ENCODE measurements at regions not wholly inside any gene's neighbourhood (a gene's known extent, or its start where the extent isn't known, plus 50 kb on each side); places are given as distances from the start of the nearest gene placed in this dataset.

DNA sequence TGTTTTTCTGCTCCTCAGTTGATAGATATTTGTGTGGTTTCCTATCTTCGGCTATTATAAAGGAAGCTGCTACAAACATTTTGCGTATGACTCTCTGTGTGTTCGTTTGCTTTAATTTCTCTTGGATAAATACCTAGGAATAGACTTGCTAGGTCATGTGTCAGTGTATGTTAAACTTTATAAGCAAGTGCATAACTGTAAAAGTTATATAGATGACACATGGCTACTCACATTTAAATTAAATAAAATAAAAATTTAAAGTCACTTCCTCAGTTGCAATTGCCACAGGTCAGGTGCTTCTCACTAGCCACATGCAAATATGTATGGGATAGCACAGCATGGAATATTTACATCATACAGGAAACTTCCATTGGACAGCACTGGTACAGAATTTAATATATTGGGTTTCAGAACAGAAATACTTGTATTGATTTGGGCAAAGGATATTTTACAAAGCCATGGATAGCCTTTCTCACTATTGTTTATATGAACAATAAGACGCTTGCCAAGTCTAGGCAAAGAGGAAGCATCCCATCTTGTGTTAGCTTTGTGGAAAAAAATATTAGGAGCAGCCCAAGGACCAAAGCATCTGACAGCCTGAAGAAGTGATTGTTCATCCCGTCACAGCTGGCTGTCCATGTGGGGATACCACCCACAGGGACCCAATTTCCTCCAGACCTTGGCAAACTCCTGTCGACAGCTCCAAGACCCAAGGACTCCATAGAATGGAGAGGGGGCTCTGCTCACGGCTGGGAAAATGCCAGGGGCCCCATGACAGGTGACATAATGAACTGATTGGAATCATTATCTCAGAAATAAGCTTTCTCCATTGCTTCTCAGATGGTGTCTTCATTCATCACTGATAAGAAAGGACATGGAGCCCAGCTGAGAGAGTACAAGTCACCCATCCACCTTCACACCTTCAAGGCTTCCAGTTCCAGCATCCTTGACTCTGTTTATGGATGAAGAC is 196.7 kb downstream of the SH3BP4 start:
- FAIRE-seq (no peak), DNase-seq (ENCODE audit: insufficient read length, low spot score) (no peak)
- TF ChIP-seq TAF1 (IDR thresholded peaks at IDR 0.05; ENCODE audit: low read depth, low read length) = no peak
- TF ChIP-seq POLR2A (IDR thresholded peaks at IDR 0.05; ENCODE audit: low read depth, low read length) = no peak
- TF ChIP-seq POU2F2 (IDR thresholded peaks at IDR 0.05; ENCODE audit: low read depth, low read length) = no peak
- TF ChIP-seq PAX5 (IDR thresholded peaks at IDR 0.05; ENCODE audit: insufficient read depth, low read length, severe bottlenecking) = no peak

DNA sequence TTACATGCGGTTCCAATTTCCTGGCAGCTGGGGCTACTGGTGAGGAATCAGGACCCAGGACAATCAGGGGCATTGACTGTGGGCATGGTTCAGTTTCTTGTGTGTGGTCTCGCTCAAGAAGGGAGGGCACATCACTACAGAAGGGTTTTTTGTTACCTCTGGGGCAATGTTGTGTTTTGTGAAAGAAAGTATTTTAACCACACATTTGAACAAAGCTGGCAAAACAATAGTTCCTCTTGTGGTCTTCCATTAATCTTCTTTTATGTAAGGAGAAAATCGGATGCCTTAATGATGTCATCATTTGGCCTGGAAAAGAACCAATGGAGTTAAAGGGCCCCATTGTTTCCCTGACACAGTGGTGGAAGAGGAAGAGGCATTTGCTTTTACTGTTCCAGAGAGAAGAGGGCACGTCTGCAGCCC is 197.4 kb downstream of the SH3BP4 start:
- TF ChIP-seq POU2F2 (IDR thresholded peaks at IDR 0.05; ENCODE audit: low read depth, low read length) (no peak), POLR2AphosphoS5 (IDR thresholded peaks at IDR 0.05; ENCODE audit: low read depth, low read length) (no peak), POLR2A (IDR thresholded peaks at IDR 0.05; ENCODE audit: low read depth, low read length) (no peak), PAX5 (IDR thresholded peaks at IDR 0.05; ENCODE audit: insufficient read depth, low read length, severe bottlenecking) (no peak), SPI1 (IDR thresholded peaks at IDR 0.05; ENCODE audit: low read depth, low read length) (no peak), TAF1 (IDR thresholded peaks at IDR 0.05; ENCODE audit: low read depth, low read length) (no peak)
- no peak for DNase-seq (ENCODE audit: insufficient read length, low spot score)
- FAIRE-seq = no peak

DNA sequence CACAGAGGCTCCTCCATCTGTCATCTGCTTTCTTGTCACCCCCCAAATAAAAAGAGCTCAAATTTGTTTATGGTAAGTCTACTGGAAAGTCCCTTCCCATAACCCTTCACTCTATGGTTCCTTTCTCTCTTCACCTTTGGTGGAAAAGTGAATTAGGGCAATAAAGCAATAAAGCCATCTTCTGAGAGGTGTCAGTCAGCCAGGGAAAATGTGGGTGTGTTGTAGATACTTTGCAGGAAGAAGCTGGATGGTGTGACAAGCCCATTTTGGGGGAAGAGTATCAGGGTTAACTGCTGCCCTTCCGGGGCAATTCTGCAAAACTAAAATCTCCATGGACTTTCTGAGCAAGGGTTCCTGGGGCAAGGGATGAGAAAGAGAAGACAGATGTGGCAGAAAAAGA is 197.9 kb downstream of the SH3BP4 start:
- no peak for DNase-seq (ENCODE audit: insufficient read length, low spot score)
- FAIRE-seq = no peak
- TF ChIP-seq PAX5 (IDR thresholded peaks at IDR 0.05; ENCODE audit: insufficient read depth, low read length, severe bottlenecking) = no peak
- no peak for TF ChIP-seq POLR2A (IDR thresholded peaks at IDR 0.05; ENCODE audit: low read depth, low read length)
- TF ChIP-seq POU2F2 (IDR thresholded peaks at IDR 0.05; ENCODE audit: low read depth, low read length) = no peak
- TF ChIP-seq TAF1 (IDR thresholded peaks at IDR 0.05; ENCODE audit: low read depth, low read length) = no peak
- TF ChIP-seq SPI1 (IDR thresholded peaks at IDR 0.05; ENCODE audit: low read depth, low read length) = no peak
- TF ChIP-seq POLR2AphosphoS5 (IDR thresholded peaks at IDR 0.05; ENCODE audit: low read depth, low read length) = no peak

DNA sequence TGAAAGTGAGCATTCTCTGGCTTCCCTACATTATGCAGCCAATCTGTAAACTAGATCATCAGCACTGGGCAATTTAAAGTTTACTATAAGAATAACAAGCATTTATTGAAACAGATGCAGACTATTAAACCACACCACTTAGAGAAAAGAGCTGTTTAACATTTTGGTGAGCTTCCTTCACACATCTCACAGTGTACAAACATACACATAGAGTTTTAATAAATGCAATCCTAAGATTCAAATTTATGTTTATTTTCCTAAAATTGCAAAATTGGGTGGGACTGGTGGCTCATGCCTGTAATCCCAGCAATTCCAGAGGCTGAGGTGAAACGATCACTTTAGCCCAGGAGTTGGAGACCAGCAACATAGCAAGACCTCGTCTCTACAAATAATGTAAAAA is 199.3 kb downstream of the SH3BP4 start:
- DNase-seq (ENCODE audit: insufficient read length, low spot score) (no peak), FAIRE-seq (no peak)
- TF ChIP-seq POLR2A (IDR thresholded peaks at IDR 0.05; ENCODE audit: low read depth, low read length) = no peak
- no peak for TF ChIP-seq TAF1 (IDR thresholded peaks at IDR 0.05; ENCODE audit: low read depth, low read length)
- TF ChIP-seq POU2F2 (IDR thresholded peaks at IDR 0.05; ENCODE audit: low read depth, low read length) = no peak
- TF ChIP-seq POLR2AphosphoS5 (IDR thresholded peaks at IDR 0.05; ENCODE audit: low read depth, low read length) = no peak
- no peak for TF ChIP-seq SPI1 (IDR thresholded peaks at IDR 0.05; ENCODE audit: low read depth, low read length)
- no peak for TF ChIP-seq PAX5 (IDR thresholded peaks at IDR 0.05; ENCODE audit: insufficient read depth, low read length, severe bottlenecking)

DNA sequence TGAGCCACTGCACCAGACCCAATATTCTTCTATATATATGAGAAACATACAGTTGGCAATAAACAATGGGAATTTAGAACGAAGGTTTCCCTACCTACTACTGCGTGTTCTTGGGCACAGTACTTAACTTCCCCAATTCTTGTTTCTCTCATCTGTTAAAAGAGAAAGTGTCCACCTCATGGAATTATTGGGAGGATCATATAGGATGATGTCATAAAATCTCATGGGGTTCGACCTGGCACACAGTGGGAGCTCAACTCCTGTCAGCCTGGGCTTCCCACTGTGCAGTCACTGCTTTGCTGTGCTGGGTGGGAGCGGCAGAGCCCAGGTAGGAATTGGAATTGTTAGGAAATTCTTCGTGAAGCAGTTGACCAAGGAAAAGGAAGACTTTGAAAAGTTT is 203.3 kb downstream of the SH3BP4 start:
- DNase-seq (ENCODE audit: insufficient read length, low spot score) (no peak), FAIRE-seq (no peak)
- TF ChIP-seq SPI1 (IDR thresholded peaks at IDR 0.05; ENCODE audit: low read depth, low read length) (no peak), POU2F2 (IDR thresholded peaks at IDR 0.05; ENCODE audit: low read depth, low read length) (no peak), PAX5 (IDR thresholded peaks at IDR 0.05; ENCODE audit: insufficient read depth, low read length, severe bottlenecking) (no peak), POLR2AphosphoS5 (IDR thresholded peaks at IDR 0.05; ENCODE audit: low read depth, low read length) (no peak), POLR2A (IDR thresholded peaks at IDR 0.05; ENCODE audit: low read depth, low read length) (no peak), TAF1 (IDR thresholded peaks at IDR 0.05; ENCODE audit: low read depth, low read length) (no peak)

DNA sequence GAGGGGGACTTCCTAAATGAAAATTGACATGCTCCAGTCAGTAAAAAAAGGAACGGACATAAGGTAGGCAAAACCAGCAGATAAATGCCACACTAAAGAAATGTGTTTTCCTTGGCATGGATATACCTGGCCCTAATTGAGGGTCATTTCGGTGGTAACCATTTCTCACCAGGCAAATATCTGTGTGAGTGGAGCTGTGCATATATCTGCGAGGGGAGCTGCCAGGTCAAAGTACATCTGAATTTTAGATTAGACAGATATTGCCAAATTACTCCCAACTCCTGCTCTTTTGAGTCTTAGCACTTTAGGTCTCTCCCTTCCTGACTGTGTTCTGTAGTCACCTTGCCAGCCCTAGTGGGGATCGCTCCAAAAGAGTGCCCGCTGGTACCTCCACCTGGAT is 204.2 kb downstream of the SH3BP4 start:
- FAIRE-seq (no peak), DNase-seq (ENCODE audit: insufficient read length, low spot score) (no peak)
- TF ChIP-seq POU2F2 (IDR thresholded peaks at IDR 0.05; ENCODE audit: low read depth, low read length) (no peak), TAF1 (IDR thresholded peaks at IDR 0.05; ENCODE audit: low read depth, low read length) (no peak), POLR2AphosphoS5 (IDR thresholded peaks at IDR 0.05; ENCODE audit: low read depth, low read length) (no peak), PAX5 (IDR thresholded peaks at IDR 0.05; ENCODE audit: insufficient read depth, low read length, severe bottlenecking) (no peak), POLR2A (IDR thresholded peaks at IDR 0.05; ENCODE audit: low read depth, low read length) (no peak), SPI1 (IDR thresholded peaks at IDR 0.05; ENCODE audit: low read depth, low read length) (no peak)

DNA sequence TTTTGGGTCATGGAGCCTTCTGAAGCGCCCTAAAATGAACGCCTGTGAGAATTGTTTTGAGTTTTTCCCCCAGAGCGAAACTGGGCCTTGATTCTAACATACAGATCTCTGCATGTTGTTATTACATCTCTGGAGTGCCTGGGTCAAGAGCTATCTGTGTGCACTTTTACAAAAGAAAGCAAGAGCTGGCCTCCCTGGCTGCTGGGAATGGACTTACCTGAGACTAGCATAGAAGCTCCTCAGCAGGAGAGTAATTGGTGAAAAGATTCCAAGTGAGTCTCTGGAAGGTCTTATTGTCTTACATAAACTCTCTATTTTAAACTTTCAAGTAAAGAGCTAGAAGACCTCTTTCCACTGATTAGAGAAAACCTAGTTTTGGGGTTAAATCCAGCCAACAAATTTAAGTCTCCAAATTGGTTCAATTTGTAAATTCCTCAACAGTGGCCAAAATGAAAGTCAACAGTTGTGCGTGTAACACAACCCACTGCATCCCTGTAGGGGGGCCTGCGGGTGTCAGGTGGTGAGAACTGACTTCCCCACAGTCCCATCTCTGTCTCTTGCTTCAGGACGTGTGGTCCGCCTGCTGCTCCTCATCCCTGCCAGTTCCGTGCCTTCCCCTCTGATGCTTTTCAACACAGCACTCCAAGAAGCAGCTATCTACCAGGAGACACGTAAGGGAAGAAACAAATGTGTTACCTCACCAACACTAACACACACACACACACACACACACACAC is 206.1 kb downstream of the SH3BP4 start:
- no peak for TF ChIP-seq POU2F2 (IDR thresholded peaks at IDR 0.05; ENCODE audit: low read depth, low read length)
- no peak for TF ChIP-seq TAF1 (IDR thresholded peaks at IDR 0.05; ENCODE audit: low read depth, low read length)
- no peak for TF ChIP-seq POLR2A (IDR thresholded peaks at IDR 0.05; ENCODE audit: low read depth, low read length)
- TF ChIP-seq POLR2AphosphoS5 (IDR thresholded peaks at IDR 0.05; ENCODE audit: low read depth, low read length) = no peak
- no peak for TF ChIP-seq SPI1 (IDR thresholded peaks at IDR 0.05; ENCODE audit: low read depth, low read length)
- TF ChIP-seq PAX5 (IDR thresholded peaks at IDR 0.05; ENCODE audit: insufficient read depth, low read length, severe bottlenecking) = no peak
- FAIRE-seq (no peak), DNase-seq (ENCODE audit: insufficient read length, low spot score) (no peak)

DNA sequence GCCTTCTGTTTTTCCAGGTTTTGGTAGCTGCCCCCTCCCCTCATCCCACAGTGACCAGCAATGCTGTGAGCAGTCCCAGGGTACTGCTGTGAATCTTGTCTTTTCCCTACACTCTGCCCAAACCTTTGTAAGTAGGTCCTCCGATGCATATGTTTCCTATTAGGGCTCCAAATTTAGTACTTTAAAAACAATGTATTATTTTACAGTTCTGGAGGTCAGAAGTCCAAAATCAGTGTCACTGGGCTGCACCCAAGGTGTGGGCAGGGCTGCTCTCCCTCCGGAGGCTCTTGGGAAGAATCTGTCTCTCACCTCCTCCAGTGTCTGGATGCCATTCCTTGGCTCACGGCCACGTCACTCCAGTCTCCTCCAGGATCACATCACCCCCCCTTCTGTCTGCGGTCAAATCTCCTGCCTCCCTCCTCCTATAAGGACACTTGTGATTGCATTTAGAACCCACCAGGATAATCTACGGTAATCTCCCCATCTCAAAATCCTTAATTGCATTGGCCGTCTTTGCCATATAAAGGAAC is 208.5 kb downstream of the SH3BP4 start:
- TF ChIP-seq POU2F2 (IDR thresholded peaks at IDR 0.05; ENCODE audit: low read depth, low read length) (no peak), PAX5 (IDR thresholded peaks at IDR 0.05; ENCODE audit: insufficient read depth, low read length, severe bottlenecking) (no peak), POLR2A (IDR thresholded peaks at IDR 0.05; ENCODE audit: low read depth, low read length) (no peak), POLR2AphosphoS5 (IDR thresholded peaks at IDR 0.05; ENCODE audit: low read depth, low read length) (no peak), TAF1 (IDR thresholded peaks at IDR 0.05; ENCODE audit: low read depth, low read length) (no peak), SPI1 (IDR thresholded peaks at IDR 0.05; ENCODE audit: low read depth, low read length) (no peak)
- FAIRE-seq (no peak), DNase-seq (ENCODE audit: insufficient read length, low spot score) (no peak)

DNA sequence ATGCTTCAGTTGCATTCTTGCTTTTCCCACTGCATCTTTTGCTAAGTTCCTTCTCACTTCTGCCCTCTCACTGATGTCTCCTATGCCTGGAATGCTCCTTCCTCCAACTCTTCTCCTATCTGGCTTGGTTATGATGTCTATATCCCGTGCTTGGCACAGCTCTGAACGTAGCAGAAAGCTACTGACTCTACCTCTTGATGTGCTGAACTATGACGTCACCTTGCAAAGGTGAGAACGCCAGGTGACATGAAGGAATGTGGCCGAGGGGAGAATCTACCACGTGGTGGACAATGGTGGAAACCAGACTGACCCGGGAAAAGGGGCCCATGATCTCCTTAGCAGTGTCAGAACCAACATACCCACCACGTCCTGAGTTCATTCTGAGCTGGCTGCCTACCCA is 209.7 kb downstream of the SH3BP4 start:
- TF ChIP-seq POLR2A (IDR thresholded peaks at IDR 0.05; ENCODE audit: low read depth, low read length) = no peak
- no peak for TF ChIP-seq SPI1 (IDR thresholded peaks at IDR 0.05; ENCODE audit: low read depth, low read length)
- TF ChIP-seq POU2F2 (IDR thresholded peaks at IDR 0.05; ENCODE audit: low read depth, low read length) = no peak
- no peak for TF ChIP-seq POLR2AphosphoS5 (IDR thresholded peaks at IDR 0.05; ENCODE audit: low read depth, low read length)
- no peak for TF ChIP-seq TAF1 (IDR thresholded peaks at IDR 0.05; ENCODE audit: low read depth, low read length)
- TF ChIP-seq PAX5 (IDR thresholded peaks at IDR 0.05; ENCODE audit: insufficient read depth, low read length, severe bottlenecking) = no peak
- DNase-seq (ENCODE audit: insufficient read length, low spot score) (no peak), FAIRE-seq (no peak)

All from GM12891 (cell line).